Testis (tissue), 2 donors: ENCODE measurements at regions not wholly inside any gene's neighbourhood (a gene's known extent, or its start where the extent isn't known, plus 50 kb on each side); places are given as distances from the start of the nearest gene placed in this dataset.

ENCODE experiments used
- DNase-seq: peaks from one replicate; pipeline ENCODE4 v3.0.0-alpha.2; 2019
- H3K27ac ChIP-seq, 2 donors: fragments of 200-600 bp; sonication (generic); one replicate each; pipeline ENCODE4 v1.5.1; 2019
- H3K27me3 ChIP-seq: fragments of 200-600 bp; sonication (generic); one replicate; pipeline ENCODE4 v1.5.1; 2019
- H3K36me3 ChIP-seq: fragments of 200-600 bp; sonication (generic); one replicate; pipeline ENCODE4 v1.5.1; 2017; ENCODE audit warnings: low read depth; ENCODE audit errors: missing control alignments
- H3K4me1 ChIP-seq: fragments of 200-600 bp; sonication (generic); one replicate; pipeline ENCODE4 v1.5.1; 2019
- H3K4me3 ChIP-seq, 2 donors: fragments of 200-600 bp; sonication (generic); one replicate each; pipeline ENCODE4 v1.5.1; 2017 to 2019
- H3K9me3 ChIP-seq: fragments of 200-600 bp; sonication (generic); one replicate; pipeline ENCODE4 v1.5.1; 2017
- POLR2A ChIP-seq: fragments of 450-650 bp; IDR thresholded peaks from one replicate; pipeline ENCODE4 v1.6.1; 2017; ENCODE audit warnings: antibody characterized with exemption, mild to moderate bottlenecking, moderate library complexity
- WGBS, 2 donors: methylation state at CpG; one replicate each; pipeline ENCODE4 v1.1.5; 2018; 5-methylcytosine and 5-hydroxymethylcytosine counted together
- intact Hi-C: fragments of 100-400 bp; cut with DNase I; formaldehyde crosslinking; loops from one replicate; pipeline ENCODE4 v1.15.1; 2023; ENCODE audit warnings: low total_unique reads
- small RNA-seq, 2 donors: library from RNA; depleted of rRNA; stranded (forward); fragments of <200 nt; gene quantifications; one replicate each; pipeline ENCODE3, GENCODE V24; 2016
- TF ChIP-seq, protein P1 (sequence below), 3 experiments: fragments of 450-650 bp in 2 of 3; fragments of 200-600 bp in 1 of 3; sonication (generic) in 1 of 3; IDR thresholded peaks; one replicate each; pipeline ENCODE4 v1.5.1; 2016 to 2019; ENCODE audit warnings: antibody characterized with exemption in 3 of 3, mild to moderate bottlenecking in 2 of 3, moderate library complexity in 1 of 3

GRCh38 chr21:15676935-15677334, 52.8 kb upstream of the USP25 start:
- Histone ChIP-seq H3K27ac (no peak overlapping the region), H3K36me3 (no peaks in the 10 kb centered on the region), H3K27me3 (no peaks in the 10 kb centered on the region), H3K4me3 (no peak overlapping the region), H3K4me1 (no peaks in the 10 kb centered on the region), H3K9me3 (no peaks in the 10 kb centered on the region)
- 90 to 94% methylated on average over 1 of the region's 1 CpG for WGBS, 2 donors
- DNase-seq = no peak
- intact Hi-C loops = no loop called here
- no peak for TF ChIP-seq POLR2A
- TF ChIP-seq, protein P1, sequence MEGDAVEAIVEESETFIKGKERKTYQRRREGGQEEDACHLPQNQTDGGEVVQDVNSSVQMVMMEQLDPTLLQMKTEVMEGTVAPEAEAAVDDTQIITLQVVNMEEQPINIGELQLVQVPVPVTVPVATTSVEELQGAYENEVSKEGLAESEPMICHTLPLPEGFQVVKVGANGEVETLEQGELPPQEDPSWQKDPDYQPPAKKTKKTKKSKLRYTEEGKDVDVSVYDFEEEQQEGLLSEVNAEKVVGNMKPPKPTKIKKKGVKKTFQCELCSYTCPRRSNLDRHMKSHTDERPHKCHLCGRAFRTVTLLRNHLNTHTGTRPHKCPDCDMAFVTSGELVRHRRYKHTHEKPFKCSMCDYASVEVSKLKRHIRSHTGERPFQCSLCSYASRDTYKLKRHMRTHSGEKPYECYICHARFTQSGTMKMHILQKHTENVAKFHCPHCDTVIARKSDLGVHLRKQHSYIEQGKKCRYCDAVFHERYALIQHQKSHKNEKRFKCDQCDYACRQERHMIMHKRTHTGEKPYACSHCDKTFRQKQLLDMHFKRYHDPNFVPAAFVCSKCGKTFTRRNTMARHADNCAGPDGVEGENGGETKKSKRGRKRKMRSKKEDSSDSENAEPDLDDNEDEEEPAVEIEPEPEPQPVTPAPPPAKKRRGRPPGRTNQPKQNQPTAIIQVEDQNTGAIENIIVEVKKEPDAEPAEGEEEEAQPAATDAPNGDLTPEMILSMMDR (IDR thresholded peaks at IDR 0.05) = no peak

- Histone ChIP-seq H3K4me3 (no peak overlapping the region), H3K27me3 (no peaks in the 10 kb centered on the region), H3K27ac (no peak overlapping the region), H3K36me3 (no peaks in the 10 kb centered on the region), H3K4me1 (no peaks in the 10 kb centered on the region), H3K9me3 (no peaks in the 10 kb centered on the region)
- no peak for DNase-seq
- intact Hi-C loops = no loop called here
- TF ChIP-seq, protein P1 (IDR thresholded peaks at IDR 0.05) = no peak
- TF ChIP-seq POLR2A = no peak
- WGBS, 2 donors = 80 to 84% methylated on average over 8 of the region's 8 CpGs
Observed at GRCh38 chr21:15679630-15680029, 50.2 kb upstream of the USP25 start.

Small RNA genes lying in the stretch of these regions (small RNA-seq; reads per million reads assigned to genes)
- gene AF246928.1 = 0 reads per million in 2 donors
- gene CYCSP42 = 0 reads per million in 2 donors
- 0 reads per million in 2 donors for gene RNU6-1326P
